Neural cell (in vitro differentiated cells): ENCODE measurements at regions not wholly inside any gene's neighbourhood (a gene's known extent, or its start where the extent isn't known, plus 50 kb on each side); places are given as distances from the start of the nearest gene placed in this dataset.

Experiments used
- H2AFZ ChIP-seq: fragments of 200-600, 300-800 bp; sonication (generic), shearing (Covaris generic); 2 replicates; pipeline ENCODE4 v1.6.0; 2014; ENCODE audit warnings: low read depth, mild to moderate bottlenecking, antibody characterized with exemption, low read length, moderate library complexity
- H3F3A ChIP-seq: fragments of 200-600 bp; shearing (Covaris generic); 2 replicates; pipeline ENCODE4 v1.6.1; 2016; ENCODE audit warnings: mild to moderate bottlenecking, moderate library complexity, mixed read lengths, antibody characterized with exemption, low read length; ENCODE audit not compliant: insufficient read depth, poor library complexity, severe bottlenecking
- H3K27ac ChIP-seq: fragments of 200-600, 300-800 bp; sonication (generic), shearing (Covaris generic); 2 replicates; pipeline ENCODE4 v1.5.1; 2014; ENCODE audit warnings: mild to moderate bottlenecking, low read length, moderate library complexity
- H3K27me3 ChIP-seq: fragments of 300-800, 200-600 bp; sonication (generic), shearing (Covaris generic); 2 replicates; pipeline ENCODE4 v1.6.0; 2014; ENCODE audit warnings: mild to moderate bottlenecking, low read depth, low read length, moderate library complexity; ENCODE audit not compliant: insufficient read depth
- H3K36me3 ChIP-seq: fragments of 300-800, 200-600 bp; sonication (generic), shearing (Covaris generic); 2 replicates; pipeline ENCODE4 v1.5.1; 2014; ENCODE audit warnings: mild to moderate bottlenecking, antibody characterized with exemption, low read length, moderate library complexity; ENCODE audit not compliant: insufficient read depth
- H3K4me2 ChIP-seq: fragments of 300-800, 200-600 bp; sonication (generic), shearing (Covaris generic); 2 replicates; pipeline ENCODE4 v1.6.0; 2014; ENCODE audit warnings: mild to moderate bottlenecking, low read length
- H3K4me3 ChIP-seq: fragments of 300-800, 200-600 bp; sonication (generic), shearing (Covaris generic); 2 replicates; pipeline ENCODE4 v1.5.1; 2014; ENCODE audit warnings: mild to moderate bottlenecking, low read length, moderate library complexity
- H3K79me2 ChIP-seq: fragments of 200-600 bp; shearing (Covaris generic); replicated peaks from 2 replicates; pipeline ENCODE4 v1.6.0; 2014; ENCODE audit warnings: mild to moderate bottlenecking, low read length, moderate library complexity; ENCODE audit not compliant: insufficient read depth
- H3K9ac ChIP-seq: fragments of 300-800, 200-600 bp; sonication (generic), shearing (Covaris generic); 2 replicates; pipeline ENCODE4 v1.6.1; 2016; ENCODE audit warnings: mild to moderate bottlenecking, low read length, mixed read lengths
- H3K9me2 ChIP-seq: fragments of 200-600 bp; shearing (Covaris generic); 2 replicates; pipeline ENCODE4 v1.6.1; 2016; ENCODE audit warnings: mild to moderate bottlenecking, low read length, mixed read lengths; ENCODE audit not compliant: insufficient read depth
- H3K9me3 ChIP-seq: fragments of 200-600, 300-800 bp; sonication (generic), shearing (Covaris generic); 2 replicates; pipeline ENCODE4 v1.6.1; 2016; ENCODE audit warnings: mild to moderate bottlenecking, mixed run types, low read length, moderate library complexity, mixed read lengths
- H4K20me1 ChIP-seq: fragments of 200-600 bp; shearing (Covaris generic); 2 replicates; pipeline ENCODE4 v1.6.1; 2016; ENCODE audit warnings: mild to moderate bottlenecking, mixed run types; ENCODE audit not compliant: insufficient read depth
- CTCF ChIP-seq: fragments of 450-650 bp; IDR thresholded peaks from 2 replicates; pipeline ENCODE4 v1.5.1; 2014; ENCODE audit warnings: antibody characterized with exemption, mild to moderate bottlenecking, moderate library complexity; ENCODE audit not compliant: poor library complexity, severe bottlenecking
- EP300 ChIP-seq: fragments of 450-650 bp; conservative IDR thresholded peaks from 2 replicates; pipeline ENCODE4 v1.6.1; 2014; ENCODE audit warnings: antibody characterized with exemption, mild to moderate bottlenecking, moderate library complexity; ENCODE audit not compliant: poor library complexity, severe bottlenecking
- EZH2 ChIP-seq: fragments of 200-600, 300-800 bp; shearing (Covaris generic), sonication (generic); IDR thresholded peaks from 2 replicates; pipeline ENCODE4 v1.6.1; 2014; ENCODE audit warnings: antibody characterized with exemption, low read length, borderline replicate concordance, mild to moderate bottlenecking; ENCODE audit not compliant: insufficient read depth, poor library complexity, severe bottlenecking
- MXI1 ChIP-seq: fragments of 450-650 bp; conservative IDR thresholded peaks from 2 replicates; pipeline ENCODE4 v1.6.1; 2014; ENCODE audit warnings: antibody characterized with exemption, mild to moderate bottlenecking; ENCODE audit not compliant: poor library complexity, severe bottlenecking
- POLR2AphosphoS5 ChIP-seq: IDR thresholded peaks from 2 replicates; pipeline ENCODE4 v1.6.1; 2012
- RAD21 ChIP-seq: fragments of 450-650 bp; conservative IDR thresholded peaks from 2 replicates; pipeline ENCODE4 v1.6.1; 2014; ENCODE audit warnings: antibody characterized with exemption, mild to moderate bottlenecking, moderate library complexity
- REST ChIP-seq: IDR thresholded peaks from 2 replicates; pipeline ENCODE4 v1.6.1; 2012; ENCODE audit warnings: borderline replicate concordance
- SMC3 ChIP-seq: fragments of 450-650 bp; conservative IDR thresholded peaks from 2 replicates; pipeline ENCODE4 v1.6.1; 2014; ENCODE audit warnings: antibody characterized with exemption, mild to moderate bottlenecking, moderate library complexity; ENCODE audit not compliant: poor library complexity
- TAF1 ChIP-seq: IDR thresholded peaks from 2 replicates; pipeline ENCODE4 v1.6.1; 2012; ENCODE audit warnings: low read depth

- H3K4me3 ChIP-seq = no peak overlapping the region
- no peak overlapping the region for H2AFZ ChIP-seq
- no peak overlapping the region for H3K27ac ChIP-seq
- H3K36me3 ChIP-seq = no peaks in the 10 kb centered on the region
- H3K27me3 ChIP-seq = no peaks in the 10 kb centered on the region
- no peaks in the 10 kb centered on the region for H3F3A ChIP-seq
- H4K20me1 ChIP-seq = no peaks in the 10 kb centered on the region
- H3K9ac ChIP-seq = no peak overlapping the region
- H3K79me2 ChIP-seq = no peaks in the 10 kb centered on the region
- H3K9me3 ChIP-seq = no peaks in the 10 kb centered on the region
- no peaks in the 10 kb centered on the region for H3K9me2 ChIP-seq
- TF ChIP-seq RAD21 = no peak
- H3K4me2 ChIP-seq = no peak overlapping the region
These were observed 340.1 kb upstream of the NR3C2 start for GRCh38 chr4:148782284-148782683.

- H3K4me2 ChIP-seq = no peak overlapping the region
- no peak overlapping the region for H3K27ac ChIP-seq
- no peaks in the 10 kb centered on the region for H3K9me2 ChIP-seq
- no peaks in the 10 kb centered on the region for H3K36me3 ChIP-seq
- H2AFZ ChIP-seq = no peak overlapping the region
- no peak overlapping the region for H3K4me3 ChIP-seq
- H4K20me1 ChIP-seq = no peaks in the 10 kb centered on the region
- H3K79me2 ChIP-seq = no peaks in the 10 kb centered on the region
- H3F3A ChIP-seq = no peaks in the 10 kb centered on the region
- H3K9me3 ChIP-seq = no peaks in the 10 kb centered on the region
- no peak overlapping the region for H3K9ac ChIP-seq
- H3K27me3 ChIP-seq = no peaks in the 10 kb centered on the region
- TF ChIP-seq RAD21 (no peak), REST (no peak), CTCF (no peak), EZH2 (no peak), POLR2AphosphoS5 (no peak), SMC3 (no peak), EP300 (no peak)
These were observed 338.3 kb upstream of the NR3C2 start for GRCh38 chr4:148780426-148781005.

- TF ChIP-seq CTCF (no peak), EZH2 (no peak), MXI1 (no peak), TAF1 (no peak), RAD21 (no peak), SMC3 (no peak)
- Histone ChIP-seq H3K27me3 (no peaks in the 10 kb centered on the region), H4K20me1 (no peaks in the 10 kb centered on the region), H3K9me2 (no peaks in the 10 kb centered on the region), H3F3A (no peaks in the 10 kb centered on the region), H3K4me3 (no peak overlapping the region), H3K4me2 (no peak overlapping the region), H3K9ac (no peak overlapping the region), H3K27ac (no peak overlapping the region), H2AFZ (no peak overlapping the region), H3K79me2 (no peaks in the 10 kb centered on the region), H3K9me3 (no peaks in the 10 kb centered on the region), H3K36me3 (no peaks in the 10 kb centered on the region)
These were observed 337.6 kb upstream of the NR3C2 start for GRCh38 chr4:148779771-148780170.
